Mucosa of stomach (tissue), 1 donor: ENCODE measurements at regions not wholly inside any gene's neighbourhood (a gene's known extent, or its start where the extent isn't known, plus 50 kb on each side); places are given as distances from the start of the nearest gene placed in this dataset.
"Not testable (repeated sequence)": the region's sequence is repeated elsewhere in the genome, so short reads cannot be mapped to it uniquely, and the experiment has no call there.

Experiments
- H3K27me3 ChIP-seq: one replicate; pipeline ENCODE4 v1.7.0; 2013; ENCODE audit warnings: mild to moderate bottlenecking, low read length; ENCODE audit not compliant: control insufficient read depth, insufficient read depth
- H3K36me3 ChIP-seq: one replicate; pipeline ENCODE4 v1.7.0; 2013; ENCODE audit warnings: low read length; ENCODE audit not compliant: control insufficient read depth, insufficient read depth
- H3K4me1 ChIP-seq: one replicate; pipeline ENCODE4 v1.7.0; 2013; ENCODE audit warnings: mild to moderate bottlenecking, low read length; ENCODE audit not compliant: control insufficient read depth, insufficient read depth
- H3K4me3 ChIP-seq: one replicate; pipeline ENCODE4 v1.7.0; 2013; ENCODE audit warnings: low read length
- H3K9ac ChIP-seq: one replicate; pipeline ENCODE4 v1.7.0; 2013; ENCODE audit warnings: mild to moderate bottlenecking, low read length, moderate library complexity
- H3K9me3 ChIP-seq: one replicate; pipeline ENCODE4 v1.7.0; 2013; ENCODE audit warnings: mild to moderate bottlenecking, low read length, moderate library complexity; ENCODE audit not compliant: control insufficient read depth
- donor health status: Pancreatic carcinoma.

- H3K9me3 ChIP-seq, H3K27me3 ChIP-seq, H3K9ac ChIP-seq, H3K36me3 ChIP-seq, H3K4me3 ChIP-seq, H3K4me1 ChIP-seq: not testable (repeated sequence)
These were observed 92.6 kb upstream of the AGA start for GRCh38 chr4:177534841-177535240.

- no peaks in the 10 kb centered on the region for H3K27me3 ChIP-seq
- no peaks in the 10 kb centered on the region for H3K9me3 ChIP-seq
- no peaks in the 10 kb centered on the region for H3K4me1 ChIP-seq
- H3K36me3 ChIP-seq: no peaks in the 10 kb centered on the region
- no peak overlapping the region for H3K4me3 ChIP-seq
- H3K9ac ChIP-seq: no peak overlapping the region
These were observed 104.5 kb upstream of the AGA start for GRCh38 chr4:177546745-177547144.

DNA sequence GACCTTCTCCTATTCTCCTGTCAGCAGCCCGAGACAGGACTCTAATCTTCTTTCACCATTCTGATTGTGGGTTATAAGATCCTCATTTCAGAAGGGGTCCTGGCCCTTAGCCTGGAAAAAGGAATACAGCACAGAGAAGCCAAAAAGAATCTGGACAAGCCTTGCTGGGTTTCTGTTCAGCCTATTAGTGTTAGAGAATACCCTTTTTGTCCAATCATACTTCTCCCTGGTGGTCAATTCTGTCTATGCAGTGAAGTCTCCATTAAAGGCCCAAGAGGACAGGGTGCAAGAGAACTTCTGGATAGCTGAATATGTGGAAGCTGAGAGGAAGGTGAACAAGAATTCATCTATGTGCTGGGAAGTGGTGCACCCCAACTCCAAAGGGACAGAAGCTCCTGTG lies 105.7 kb upstream of the AGA start:
- no peak overlapping the region for H3K4me3 ChIP-seq
- no peaks in the 10 kb centered on the region for H3K9me3 ChIP-seq
- no peaks in the 10 kb centered on the region for H3K27me3 ChIP-seq
- no peak overlapping the region for H3K9ac ChIP-seq
- H3K4me1 ChIP-seq: no peaks in the 10 kb centered on the region
- H3K36me3 ChIP-seq: no peaks in the 10 kb centered on the region

GRCh38 chr4:177555007-177555574 lies 112.9 kb upstream of the AGA start:
- Histone ChIP-seq H3K4me3 (no peak overlapping the region), H3K9me3 (no peaks in the 10 kb centered on the region), H3K27me3 (no peaks in the 10 kb centered on the region), H3K9ac (no peak overlapping the region), H3K4me1 (no peaks in the 10 kb centered on the region), H3K36me3 (no peaks in the 10 kb centered on the region)

GRCh38 chr4:177557416-177557815 lies 115.2 kb upstream of the AGA start:
- Histone ChIP-seq H3K36me3 (no peaks in the 10 kb centered on the region), H3K4me3 (no peak overlapping the region), H3K27me3 (no peaks in the 10 kb centered on the region), H3K9me3 (no peaks in the 10 kb centered on the region), H3K9ac (no peak overlapping the region), H3K4me1 (no peaks in the 10 kb centered on the region)

GRCh38 chr4:177558995-177559394 lies 116.8 kb upstream of the AGA start:
- H3K4me3 ChIP-seq: no peak overlapping the region
- H3K9ac ChIP-seq: no peak overlapping the region
- no peaks in the 10 kb centered on the region for H3K9me3 ChIP-seq
- no peaks in the 10 kb centered on the region for H3K27me3 ChIP-seq
- H3K4me1 ChIP-seq: no peaks in the 10 kb centered on the region
- H3K36me3 ChIP-seq: no peaks in the 10 kb centered on the region

DNA sequence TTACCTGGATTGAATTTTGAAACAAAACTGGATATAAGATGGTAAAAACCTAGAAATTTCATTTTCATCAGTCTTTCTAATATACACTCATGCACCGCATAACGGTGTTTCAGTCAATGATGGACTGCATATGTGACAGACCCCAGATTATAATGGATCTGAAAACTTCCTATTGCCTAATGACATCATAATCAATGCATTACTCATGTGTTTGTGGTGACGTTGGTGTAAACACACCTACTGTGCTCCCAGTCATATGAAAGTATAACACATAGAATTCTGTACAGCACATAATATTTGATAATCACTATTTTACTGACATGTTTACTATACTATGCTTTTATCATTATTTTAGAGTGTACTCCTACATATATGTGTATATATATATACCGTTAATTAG lies 119.9 kb upstream of the AGA start:
- Histone ChIP-seq H3K4me1 (no peaks in the 10 kb centered on the region), H3K36me3 (no peaks in the 10 kb centered on the region), H3K9me3 (no peaks in the 10 kb centered on the region), H3K4me3 (no peak overlapping the region), H3K27me3 (no peaks in the 10 kb centered on the region), H3K9ac (no peak overlapping the region)

DNA sequence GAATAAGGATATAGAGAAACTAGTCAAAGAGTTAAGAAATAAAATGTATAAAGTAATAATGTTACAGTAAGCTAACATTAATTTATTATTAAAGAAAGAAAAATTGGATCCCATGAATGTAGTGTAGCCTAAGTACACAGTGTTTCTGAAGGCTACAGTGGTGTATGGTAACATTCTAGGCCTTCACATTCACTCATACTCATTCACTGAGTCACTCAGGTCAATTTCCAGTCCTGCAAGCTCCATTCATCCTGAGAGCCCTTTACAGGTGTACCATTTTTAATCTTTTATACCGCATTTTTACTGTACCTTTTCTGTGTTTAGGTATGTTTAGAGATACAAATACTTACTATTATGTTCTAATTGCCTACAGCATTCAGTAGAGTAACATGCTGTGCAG lies 120.6 kb upstream of the AGA start:
- no peak overlapping the region for H3K4me3 ChIP-seq
- no peaks in the 10 kb centered on the region for H3K9me3 ChIP-seq
- H3K4me1 ChIP-seq: no peaks in the 10 kb centered on the region
- H3K27me3 ChIP-seq: no peaks in the 10 kb centered on the region
- no peaks in the 10 kb centered on the region for H3K36me3 ChIP-seq
- no peak overlapping the region for H3K9ac ChIP-seq

DNA sequence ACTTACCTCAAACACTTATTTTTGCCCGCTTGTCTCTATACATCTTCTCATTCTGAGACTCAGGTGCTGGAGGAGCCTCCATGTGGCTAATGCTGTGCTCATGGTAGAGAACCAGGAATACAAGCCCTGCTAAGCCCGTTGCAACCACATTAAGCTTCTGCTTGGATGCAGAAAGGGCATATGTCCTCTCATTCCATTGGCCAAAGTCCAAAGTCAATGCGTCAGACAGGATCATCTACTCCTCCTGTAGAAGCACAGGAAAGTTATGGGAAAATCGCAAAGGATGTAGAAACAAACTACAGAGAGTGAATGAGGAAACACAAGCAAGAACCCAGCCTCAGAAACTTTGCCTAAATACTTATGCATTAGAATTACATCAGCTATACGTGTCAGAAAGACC lies 124.5 kb upstream of the AGA start:
- H3K9ac ChIP-seq: no peak overlapping the region
- no peaks in the 10 kb centered on the region for H3K27me3 ChIP-seq
- no peaks in the 10 kb centered on the region for H3K36me3 ChIP-seq
- H3K4me1 ChIP-seq: no peaks in the 10 kb centered on the region
- no peaks in the 10 kb centered on the region for H3K9me3 ChIP-seq
- H3K4me3 ChIP-seq: no peak overlapping the region

GRCh38 chr4:177568931-177569330 lies 126.7 kb upstream of the AGA start:
- Histone ChIP-seq H3K9ac (no peak overlapping the region), H3K4me1 (no peaks in the 10 kb centered on the region), H3K4me3 (no peak overlapping the region), H3K27me3 (no peaks in the 10 kb centered on the region), H3K36me3 (no peaks in the 10 kb centered on the region), H3K9me3 (no peaks in the 10 kb centered on the region)

DNA sequence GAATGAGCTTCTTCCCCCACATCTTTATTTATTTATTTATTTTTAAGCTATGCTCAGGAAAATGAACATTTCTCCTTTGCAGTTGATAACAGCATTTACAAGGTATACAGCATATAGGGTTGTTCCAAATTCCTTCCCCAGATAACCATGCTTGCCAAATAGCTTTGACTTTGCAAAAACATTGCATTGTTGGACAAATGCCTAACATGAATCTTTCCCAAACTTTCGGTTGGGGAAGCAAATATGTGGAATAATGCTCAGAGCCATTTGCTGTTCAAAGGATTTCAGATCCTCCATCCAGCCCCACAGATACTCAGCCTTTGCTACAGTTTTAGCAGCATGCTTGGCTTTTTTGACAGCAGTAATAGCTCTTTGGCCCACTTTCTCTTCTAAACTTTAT lies 127.2 kb upstream of the AGA start:
- H3K36me3 ChIP-seq: no peaks in the 10 kb centered on the region
- no peak overlapping the region for H3K9ac ChIP-seq
- H3K4me1 ChIP-seq: no peaks in the 10 kb centered on the region
- no peak overlapping the region for H3K4me3 ChIP-seq
- no peaks in the 10 kb centered on the region for H3K27me3 ChIP-seq
- no peaks in the 10 kb centered on the region for H3K9me3 ChIP-seq

DNA sequence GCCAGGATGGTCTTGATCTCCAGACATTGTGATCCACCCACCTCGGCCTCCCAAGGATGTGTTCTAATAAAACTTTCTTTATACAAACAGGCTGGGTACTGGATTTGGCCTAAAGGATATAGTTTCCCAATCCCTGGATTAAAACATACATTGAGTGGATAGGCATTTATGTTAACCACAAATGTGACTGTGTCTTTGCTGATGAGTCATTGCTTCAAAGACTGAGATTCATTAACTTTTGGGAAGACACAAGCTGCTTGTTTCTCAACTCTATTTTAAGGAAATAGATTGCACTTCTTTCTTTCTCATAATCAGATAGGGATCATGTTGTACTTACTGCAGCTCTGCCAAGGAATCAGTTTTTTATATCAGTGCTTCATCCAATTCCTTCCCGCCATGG lies 131.3 kb upstream of the AGA start:
- no peak overlapping the region for H3K4me3 ChIP-seq

DNA sequence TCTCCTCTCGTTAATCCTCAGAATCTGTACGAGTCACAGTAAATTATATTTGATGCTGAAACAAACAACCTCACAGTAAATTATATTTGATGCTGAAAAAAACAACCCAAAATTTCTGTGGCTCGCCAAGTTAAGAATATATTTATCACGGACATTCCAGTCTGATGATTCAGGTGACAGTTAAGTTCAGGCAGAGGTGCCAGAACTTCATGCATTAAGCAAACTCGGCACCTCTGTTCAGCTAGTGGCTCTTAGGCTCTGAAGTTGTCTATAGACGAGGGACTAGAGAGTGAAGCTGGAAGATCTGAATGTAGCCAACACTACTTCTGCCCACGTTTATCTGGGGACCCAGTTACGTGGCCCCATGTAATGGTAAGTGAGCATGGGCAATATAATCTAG lies 132.2 kb upstream of the AGA start:
- H3K9me3 ChIP-seq: no peaks in the 10 kb centered on the region
- no peak overlapping the region for H3K4me3 ChIP-seq
- H3K4me1 ChIP-seq: no peaks in the 10 kb centered on the region
- H3K9ac ChIP-seq: no peak overlapping the region
- H3K27me3 ChIP-seq: no peaks in the 10 kb centered on the region
- H3K36me3 ChIP-seq: no peaks in the 10 kb centered on the region

More for the DNA sequence above, 131.3 kb upstream of the AGA start:
- Histone ChIP-seq H3K9ac (no peak overlapping the region), H3K27me3 (no peaks in the 10 kb centered on the region), H3K4me1 (no peaks in the 10 kb centered on the region), H3K36me3 (no peaks in the 10 kb centered on the region), H3K9me3 (no peaks in the 10 kb centered on the region)
